ENCODE measurements at regions not wholly inside any gene's neighbourhood (a gene's known extent, or its start where the extent isn't known, plus 50 kb on each side); places are given as distances from the start of the nearest gene placed in this dataset.

DNA sequence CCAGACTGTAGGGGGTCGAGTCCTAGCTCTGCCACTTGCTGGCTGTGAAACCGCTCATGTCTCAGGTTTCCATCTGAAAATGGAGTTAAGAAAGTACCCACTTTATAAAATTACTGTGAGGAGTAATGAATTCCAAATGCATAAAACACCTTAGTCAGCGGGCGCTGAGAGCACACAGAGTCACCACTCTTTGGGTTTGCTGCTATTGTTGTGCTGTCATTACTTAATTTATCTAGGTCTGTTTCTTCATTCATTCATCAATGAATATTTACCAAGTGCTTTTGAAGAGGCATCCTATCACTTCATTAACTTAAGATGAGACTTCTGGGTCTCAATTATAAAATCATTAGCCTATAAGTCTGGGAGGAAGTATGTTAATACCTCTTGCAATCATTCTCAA is 317.3 kb downstream of the FBXW7 start:
- DNase-seq (ENCODE audit: low read depth), result no peak
- TF ChIP-seq CTCF (IDR thresholded peaks at IDR 0.05; ENCODE audit: insufficient read depth, low read depth, low read length, missing control alignments), result no peak
- no peak overlapping the region for H3K4me3 ChIP-seq (ENCODE audit: low read depth, low read length)

DNA sequence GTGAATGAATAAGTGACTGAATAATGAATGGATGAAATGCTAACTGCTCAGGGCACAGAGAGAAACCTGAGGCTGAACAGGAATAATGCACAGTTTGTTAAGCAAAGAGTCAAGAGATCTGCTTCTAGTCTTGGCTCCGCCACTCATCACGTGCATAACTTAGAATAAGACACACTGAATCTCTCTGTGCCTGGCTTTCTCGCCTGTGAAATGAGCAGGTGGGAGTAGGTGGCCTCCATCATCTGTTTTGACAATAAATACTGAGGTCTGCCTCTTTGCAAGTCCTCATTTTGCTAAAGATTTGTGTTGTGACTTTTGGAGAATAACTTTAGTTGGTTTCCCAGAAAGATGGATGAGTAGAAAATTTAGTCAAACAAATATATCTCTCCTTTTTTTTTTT is 318.0 kb downstream of the FBXW7 start:
- DNase-seq (ENCODE audit: low read depth), result no peak
- H3K4me3 ChIP-seq (ENCODE audit: low read depth, low read length), result no peak overlapping the region
- TF ChIP-seq CTCF (IDR thresholded peaks at IDR 0.05; ENCODE audit: insufficient read depth, low read depth, low read length, missing control alignments), result no peak

GRCh38 chr4:152211936-152212653 is 323.8 kb downstream of the FBXW7 start:
- DNase-seq (ENCODE audit: low read depth), result no peak
- no peak overlapping the region for H3K4me3 ChIP-seq (ENCODE audit: low read depth, low read length)
- no peak for TF ChIP-seq CTCF (IDR thresholded peaks at IDR 0.05; ENCODE audit: insufficient read depth, low read depth, low read length, missing control alignments)

- DNase-seq (ENCODE audit: low read depth), result no peak
- H3K4me3 ChIP-seq (ENCODE audit: low read depth, low read length), result no peak overlapping the region
- TF ChIP-seq CTCF (IDR thresholded peaks at IDR 0.05; ENCODE audit: insufficient read depth, low read depth, low read length, missing control alignments), result no peak
These were observed 326.0 kb downstream of the FBXW7 start for GRCh38 chr4:152209772-152210493.

- no peak for TF ChIP-seq CTCF (IDR thresholded peaks at IDR 0.05; ENCODE audit: insufficient read depth, low read depth, low read length, missing control alignments)
- no peak for DNase-seq (ENCODE audit: low read depth)
- no peak overlapping the region for H3K4me3 ChIP-seq (ENCODE audit: low read depth, low read length)
These were observed 328.5 kb downstream of the FBXW7 start for GRCh38 chr4:152207378-152207720.

GRCh38 chr4:152206646-152207377 is 329.1 kb downstream of the FBXW7 start:
- DNase-seq (ENCODE audit: low read depth), result no peak
- TF ChIP-seq CTCF (IDR thresholded peaks at IDR 0.05; ENCODE audit: insufficient read depth, low read depth, low read length, missing control alignments), result no peak
- H3K4me3 ChIP-seq (ENCODE audit: low read depth, low read length), result no peak overlapping the region
